ENCODE measurements at regions not wholly inside any gene's neighbourhood (a gene's known extent, or its start where the extent isn't known, plus 50 kb on each side); places are given as distances from the start of the nearest gene placed in this dataset.

DNA sequence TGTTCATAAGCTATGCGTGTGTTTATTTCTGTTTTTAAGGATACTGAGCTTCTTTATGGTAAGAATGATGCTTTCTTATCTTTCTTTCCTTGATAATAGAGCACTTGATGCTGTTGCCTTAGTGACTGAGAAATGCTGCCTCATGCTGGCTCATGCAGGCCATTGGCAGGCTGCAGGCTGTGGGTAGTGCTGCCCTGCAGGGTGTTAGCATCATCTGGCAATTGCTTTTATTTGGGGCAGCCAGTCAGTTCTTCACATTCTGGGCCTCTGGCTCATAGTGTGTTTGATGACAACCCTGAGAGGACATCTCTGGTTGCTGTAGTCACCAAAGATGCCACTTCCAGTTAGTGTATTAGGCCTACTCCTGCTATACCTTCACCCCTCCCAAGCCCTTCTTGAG, 66.2 kb upstream of the ONECUT1 start:
- no peak for DNase-seq
- Histone ChIP-seq H3K36me3 (no peaks in the 10 kb centered on the region), H3K9me3 (no peaks in the 10 kb centered on the region), H3K27me3 (peaks cover 0 to 28% (median 0%) of the 10 kb centered on the region in 4 donors), H3K4me3 (no peak overlapping the region), H3K27ac (no peak overlapping the region), H3K4me1 (no peaks in the 10 kb centered on the region)
- intact Hi-C loops (cut with DNase I), result no loop called here
- TF ChIP-seq POLR2A (IDR thresholded peaks at IDR 0.05), result no peak
- TF ChIP-seq, protein P1, sequence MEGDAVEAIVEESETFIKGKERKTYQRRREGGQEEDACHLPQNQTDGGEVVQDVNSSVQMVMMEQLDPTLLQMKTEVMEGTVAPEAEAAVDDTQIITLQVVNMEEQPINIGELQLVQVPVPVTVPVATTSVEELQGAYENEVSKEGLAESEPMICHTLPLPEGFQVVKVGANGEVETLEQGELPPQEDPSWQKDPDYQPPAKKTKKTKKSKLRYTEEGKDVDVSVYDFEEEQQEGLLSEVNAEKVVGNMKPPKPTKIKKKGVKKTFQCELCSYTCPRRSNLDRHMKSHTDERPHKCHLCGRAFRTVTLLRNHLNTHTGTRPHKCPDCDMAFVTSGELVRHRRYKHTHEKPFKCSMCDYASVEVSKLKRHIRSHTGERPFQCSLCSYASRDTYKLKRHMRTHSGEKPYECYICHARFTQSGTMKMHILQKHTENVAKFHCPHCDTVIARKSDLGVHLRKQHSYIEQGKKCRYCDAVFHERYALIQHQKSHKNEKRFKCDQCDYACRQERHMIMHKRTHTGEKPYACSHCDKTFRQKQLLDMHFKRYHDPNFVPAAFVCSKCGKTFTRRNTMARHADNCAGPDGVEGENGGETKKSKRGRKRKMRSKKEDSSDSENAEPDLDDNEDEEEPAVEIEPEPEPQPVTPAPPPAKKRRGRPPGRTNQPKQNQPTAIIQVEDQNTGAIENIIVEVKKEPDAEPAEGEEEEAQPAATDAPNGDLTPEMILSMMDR (IDR thresholded peaks at IDR 0.05), result no peak
- 83 to 93% methylated on average over 1 of the region's 1 CpG for WGBS, 2 donors

DNA sequence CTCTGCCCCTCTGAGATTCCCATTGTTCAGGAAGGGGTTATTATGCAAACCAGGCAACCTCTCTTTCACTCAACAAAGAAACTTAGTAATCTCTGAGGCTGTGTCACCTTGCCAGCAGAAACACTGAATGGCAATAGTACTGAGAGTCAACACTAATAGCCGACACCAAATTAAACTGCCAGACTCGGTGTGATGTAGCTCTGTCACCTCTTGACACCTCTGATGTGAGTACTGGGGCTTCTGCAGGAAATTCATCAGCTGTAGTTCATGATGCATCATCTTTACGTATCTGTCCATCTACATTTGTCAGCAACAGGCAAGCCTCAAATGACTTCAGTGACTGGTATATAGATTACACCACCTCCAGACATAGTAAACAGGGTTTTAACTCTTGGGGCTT, 65.0 kb upstream of the ONECUT1 start:
- intact Hi-C loops (cut with DNase I), result no loop called here
- H3K27me3 ChIP-seq, result peaks cover 0 to 28% (median 0%) of the 10 kb centered on the region in 4 donors

DNA sequence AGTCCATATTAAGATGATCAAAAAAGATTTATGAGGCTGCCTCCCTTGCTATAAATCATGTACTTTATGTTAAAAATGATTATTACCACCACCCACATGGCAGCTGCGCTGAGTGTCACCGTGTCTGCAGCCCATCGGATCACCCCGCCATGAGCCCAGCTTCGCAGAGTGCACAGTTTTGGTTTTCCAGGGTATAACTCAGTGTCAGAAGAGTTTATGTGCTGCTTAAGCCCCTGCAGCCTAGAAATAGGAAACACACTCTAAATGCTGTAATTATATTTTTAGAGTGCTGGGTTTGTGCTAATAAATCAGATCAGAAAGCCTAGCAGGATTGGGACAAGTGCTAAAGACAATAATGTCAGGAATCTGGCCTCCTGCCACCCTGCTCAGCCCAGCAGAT, 54.7 kb upstream of the ONECUT1 start:
- Histone ChIP-seq H3K9me3 (no peaks in the 10 kb centered on the region), H3K27me3 (peaks cover 0 to 32% (median 0%) of the 10 kb centered on the region in 4 donors), H3K4me1 (no peaks in the 10 kb centered on the region), H3K27ac (no peak overlapping the region), H3K36me3 (no peaks in the 10 kb centered on the region), H3K4me3 (no peak overlapping the region)
- intact Hi-C loops (cut with DNase I), result no loop called here
- 39 to 70% methylated on average over 5 of the region's 5 CpGs for WGBS, 2 donors
- TF ChIP-seq, protein P1 (IDR thresholded peaks at IDR 0.05), result no peak
- no peak for TF ChIP-seq POLR2A (IDR thresholded peaks at IDR 0.05)
- no peak for DNase-seq

More for the DNA sequence above, 65.0 kb upstream of the ONECUT1 start:
- H3K4me1 ChIP-seq, result no peaks in the 10 kb centered on the region
- no peak for TF ChIP-seq POLR2A (IDR thresholded peaks at IDR 0.05)
- TF ChIP-seq, protein P1 (IDR thresholded peaks at IDR 0.05), result no peak
- H3K9me3 ChIP-seq, result no peaks in the 10 kb centered on the region
- 50 to 57% methylated on average over 3 of the region's 3 CpGs for WGBS, 2 donors
- no peak overlapping the region for H3K27ac ChIP-seq
- H3K36me3 ChIP-seq, result no peaks in the 10 kb centered on the region
- H3K4me3 ChIP-seq, result no peak overlapping the region
- DNase-seq, result no peak
